ENCODE measurements at regions not wholly inside any gene's neighbourhood (a gene's known extent, or its start where the extent isn't known, plus 50 kb on each side); places are given as distances from the start of the nearest gene placed in this dataset.

- no peak for DNase-seq
These were observed 903.4 kb upstream of the SLC10A2 start for GRCh38 chr13:103969520-103970050.

- DNase-seq: no peak
These were observed 899.5 kb upstream of the SLC10A2 start for GRCh38 chr13:103965506-103966243.

- DNase-seq: no peak
These were observed 895.6 kb upstream of the SLC10A2 start for GRCh38 chr13:103961784-103962183.

GRCh38 chr13:103961129-103961528, 894.9 kb upstream of the SLC10A2 start:
- DNase-seq: no peak

- DNase-seq: no peak
These were observed 893.8 kb upstream of the SLC10A2 start for GRCh38 chr13:103960001-103960400.

- no peak for DNase-seq
These were observed 892.5 kb upstream of the SLC10A2 start for GRCh38 chr13:103958691-103959090.

- no peak for DNase-seq
These were observed 891.7 kb upstream of the SLC10A2 start for GRCh38 chr13:103957939-103958338.

- DNase-seq: no peak
These were observed 887.6 kb upstream of the SLC10A2 start for GRCh38 chr13:103953859-103954258.

GRCh38 chr13:103952183-103952582, 886.0 kb upstream of the SLC10A2 start:
- no peak for DNase-seq

GRCh38 chr13:103948426-103948825, 882.2 kb upstream of the SLC10A2 start:
- DNase-seq: no peak

GRCh38 chr13:103945836-103946235, 879.6 kb upstream of the SLC10A2 start:
- no peak for DNase-seq

GRCh38 chr13:103941506-103942140, 875.4 kb upstream of the SLC10A2 start:
- no peak for DNase-seq

- DNase-seq: no peak
These were observed 868.9 kb upstream of the SLC10A2 start for GRCh38 chr13:103935117-103935516.

- DNase-seq: no peak
These were observed 865.7 kb upstream of the SLC10A2 start for GRCh38 chr13:103931885-103932284.

GRCh38 chr13:103931331-103931845, 865.2 kb upstream of the SLC10A2 start:
- no peak for DNase-seq

- DNase-seq: no peak
These were observed 859.9 kb upstream of the SLC10A2 start for GRCh38 chr13:103926118-103926517.

- DNase-seq: no peak
These were observed 842.7 kb upstream of the SLC10A2 start for GRCh38 chr13:103908911-103909310.

GRCh38 chr13:103908274-103908673, 842.1 kb upstream of the SLC10A2 start:
- no peak for DNase-seq

GRCh38 chr13:103903790-103904189, 837.6 kb upstream of the SLC10A2 start:
- DNase-seq: no peak

GRCh38 chr13:103898481-103898880, 832.3 kb upstream of the SLC10A2 start:
- no peak for DNase-seq

- no peak for DNase-seq
These were observed 829.8 kb upstream of the SLC10A2 start for GRCh38 chr13:103895835-103896531.

- no peak for DNase-seq
These were observed 828.4 kb upstream of the SLC10A2 start for GRCh38 chr13:103894626-103895025.

- DNase-seq: no peak
These were observed 818.0 kb upstream of the SLC10A2 start for GRCh38 chr13:103884101-103884723.

All from EL (cell line).